ENCODE measurements at regions not wholly inside any gene's neighbourhood (a gene's known extent, or its start where the extent isn't known, plus 50 kb on each side); places are given as distances from the start of the nearest gene placed in this dataset.
A peak's percentile ranks its signal among the peaks of the same experiment; 100 is the strongest.

DNA sequence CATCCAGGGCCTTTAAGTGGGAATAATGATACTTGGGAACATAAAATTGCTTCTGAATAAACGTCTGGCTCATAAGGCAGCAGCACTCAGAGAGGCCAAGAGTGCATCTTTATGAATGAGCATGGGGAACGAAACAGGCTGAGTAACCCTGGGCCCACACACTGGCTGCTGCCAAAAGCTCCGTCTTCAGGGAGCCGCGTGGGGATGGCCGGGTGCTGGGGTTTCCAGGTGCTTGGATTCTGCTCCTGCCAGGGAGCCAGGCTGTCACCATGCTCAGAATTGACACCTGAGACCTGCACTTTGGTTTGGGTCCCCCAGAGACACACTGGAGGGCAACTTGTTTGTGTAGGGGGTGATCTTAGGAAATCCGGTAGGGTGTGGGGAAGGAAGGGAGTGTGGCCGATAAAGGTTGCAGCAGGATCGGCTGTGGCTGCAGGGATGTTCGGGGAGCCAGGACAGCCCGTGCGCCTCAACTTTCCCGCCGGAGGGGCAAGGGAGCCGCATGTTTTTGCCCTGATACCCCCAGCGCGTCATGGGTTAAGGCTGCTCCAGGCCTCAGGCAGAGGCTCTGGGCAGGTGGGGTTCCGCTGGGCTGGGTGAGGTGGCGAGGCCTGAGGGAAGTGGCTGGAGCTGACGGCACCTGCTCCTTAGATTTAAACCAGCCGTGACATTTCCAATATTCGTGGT is 101.8 kb downstream of the YTHDF1 start:
- H3K27me3 ChIP-seq (ENCODE audit: low read length) = peaks cover 25% of the 10 kb centered on the region
- H3K4me2 ChIP-seq (ENCODE audit: low read length) = peak overlapping the region; percentile 63
- CTCF ChIA-PET = no interaction called here
- H3F3A ChIP-seq (ENCODE audit: low read length, unreplicated experiment) = no peaks in the 10 kb centered on the region
- POLR2A ChIA-PET (ENCODE audit: unreplicated experiment) = no interaction called here
- 0 out of 2 replicates have a peak, but pooled peaks cover 5% of the 10 kb centered on the region for H3K9me3 ChIP-seq (ENCODE audit: low read length)
- H3K36me3 ChIP-seq (ENCODE audit: low read depth, low read length) = no peaks in the 10 kb centered on the region
- no peaks in the 10 kb centered on the region for H3K9me2 ChIP-seq (replicated peaks; ENCODE audit: low read length)
- H3K9ac ChIP-seq (ENCODE audit: low read length) = no peak overlapping the region
- no peak for TF ChIP-seq EZH2phosphoT487 (IDR thresholded peaks at IDR 0.05; ENCODE audit: borderline replicate concordance, low read length)
- no peak for TF ChIP-seq EZH2 (IDR thresholded peaks at IDR 0.05; ENCODE audit: low read length, unreplicated experiment)
- TF ChIP-seq, protein P1, sequence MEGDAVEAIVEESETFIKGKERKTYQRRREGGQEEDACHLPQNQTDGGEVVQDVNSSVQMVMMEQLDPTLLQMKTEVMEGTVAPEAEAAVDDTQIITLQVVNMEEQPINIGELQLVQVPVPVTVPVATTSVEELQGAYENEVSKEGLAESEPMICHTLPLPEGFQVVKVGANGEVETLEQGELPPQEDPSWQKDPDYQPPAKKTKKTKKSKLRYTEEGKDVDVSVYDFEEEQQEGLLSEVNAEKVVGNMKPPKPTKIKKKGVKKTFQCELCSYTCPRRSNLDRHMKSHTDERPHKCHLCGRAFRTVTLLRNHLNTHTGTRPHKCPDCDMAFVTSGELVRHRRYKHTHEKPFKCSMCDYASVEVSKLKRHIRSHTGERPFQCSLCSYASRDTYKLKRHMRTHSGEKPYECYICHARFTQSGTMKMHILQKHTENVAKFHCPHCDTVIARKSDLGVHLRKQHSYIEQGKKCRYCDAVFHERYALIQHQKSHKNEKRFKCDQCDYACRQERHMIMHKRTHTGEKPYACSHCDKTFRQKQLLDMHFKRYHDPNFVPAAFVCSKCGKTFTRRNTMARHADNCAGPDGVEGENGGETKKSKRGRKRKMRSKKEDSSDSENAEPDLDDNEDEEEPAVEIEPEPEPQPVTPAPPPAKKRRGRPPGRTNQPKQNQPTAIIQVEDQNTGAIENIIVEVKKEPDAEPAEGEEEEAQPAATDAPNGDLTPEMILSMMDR (conservative IDR thresholded peaks at IDR 0.05; ENCODE audit: low read depth, low read length) = no peak
- H3K79me2 ChIP-seq (ENCODE audit: low read length) = no peaks in the 10 kb centered on the region
- H3K4me1 ChIP-seq (ENCODE audit: insufficient read depth, low read length) = peaks cover 14% of the 10 kb centered on the region
- no TSS peak for BruUV-seq (replicated peaks)
- peak overlapping the region; percentile 43 for H3K27ac ChIP-seq (ENCODE audit: low read length)
- DNase-seq = no peak
- peaks cover 4% of the 10 kb centered on the region; the same call in 1 of the 2 replicates for H4K20me1 ChIP-seq (ENCODE audit: low read length)
- no peak; the same call in 1 of the 2 replicates for ATAC-seq
- no peak overlapping the region for H3K4me3 ChIP-seq (ENCODE audit: low read length)
- intact Hi-C loops (cut with micrococcal nuclease) = no loop called here
- H2AFZ ChIP-seq (ENCODE audit: low read length) = no peak overlapping the region

DNA sequence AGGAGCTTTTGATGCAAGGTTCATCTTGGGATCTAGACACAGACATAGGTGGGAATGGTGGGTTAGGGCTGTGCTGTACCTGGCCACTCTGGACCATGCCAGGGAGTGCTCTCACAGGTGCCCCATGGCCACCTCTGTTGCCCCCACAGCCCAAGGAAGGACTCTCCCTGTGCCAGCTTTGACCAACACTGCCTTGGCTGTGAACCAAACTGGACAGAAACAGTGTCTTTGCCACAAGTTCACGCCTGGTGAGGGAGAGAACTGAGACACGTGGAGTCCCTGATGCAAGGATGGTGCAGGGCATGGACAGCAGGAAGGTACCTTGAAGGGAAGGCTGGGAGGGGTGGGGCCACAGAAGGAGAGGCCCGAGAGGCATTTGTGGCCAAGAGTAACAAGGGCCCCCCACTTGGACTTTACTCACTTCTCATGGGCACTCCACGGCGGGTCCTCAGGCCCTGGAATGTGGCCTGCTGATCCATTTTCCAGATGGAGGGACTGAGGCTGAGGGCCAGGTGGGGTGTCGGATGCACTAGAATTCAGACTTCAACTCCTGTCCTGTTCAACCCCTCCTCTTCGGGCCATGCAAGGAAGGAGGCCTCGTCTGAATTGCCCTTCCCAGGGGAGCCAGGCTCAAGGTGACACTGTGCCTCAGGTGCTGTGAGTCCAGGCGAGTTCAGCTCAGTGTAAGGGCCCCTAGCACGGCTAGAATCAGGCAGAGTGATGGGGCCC is 103.3 kb downstream of the YTHDF1 start:
- ChIA-PET POLR2A (ENCODE audit: unreplicated experiment) (no interaction called here), CTCF (no interaction called here)
- Histone ChIP-seq H3K4me1 (ENCODE audit: insufficient read depth, low read length) (peaks cover 14% of the 10 kb centered on the region), H4K20me1 (ENCODE audit: low read length) (peaks cover 4% of the 10 kb centered on the region; the same call in 1 of the 2 replicates), H3F3A (ENCODE audit: low read length, unreplicated experiment) (no peaks in the 10 kb centered on the region), H3K9me3 (ENCODE audit: low read length) (0 out of 2 replicates have a peak, but pooled peaks cover 5% of the 10 kb centered on the region), H3K27ac (ENCODE audit: low read length) (no peak overlapping the region), H3K79me2 (ENCODE audit: low read length) (no peaks in the 10 kb centered on the region), H3K4me3 (ENCODE audit: low read length) (no peak overlapping the region), H3K36me3 (ENCODE audit: low read depth, low read length) (no peaks in the 10 kb centered on the region), H2AFZ (ENCODE audit: low read length) (no peak overlapping the region), H3K4me2 (ENCODE audit: low read length) (no peak overlapping the region), H3K9ac (ENCODE audit: low read length) (no peak overlapping the region), H3K9me2 (replicated peaks; ENCODE audit: low read length) (no peaks in the 10 kb centered on the region), H3K27me3 (ENCODE audit: low read length) (peaks cover 29% of the 10 kb centered on the region)
- intact Hi-C loops (cut with micrococcal nuclease) = no loop called here
- BruUV-seq (replicated peaks) = no TSS peak
- TF ChIP-seq EZH2 (IDR thresholded peaks at IDR 0.05; ENCODE audit: low read length, unreplicated experiment) (no peak), EZH2phosphoT487 (IDR thresholded peaks at IDR 0.05; ENCODE audit: borderline replicate concordance, low read length) (no peak)
- TF ChIP-seq, protein P1 (conservative IDR thresholded peaks at IDR 0.05; ENCODE audit: low read depth, low read length) = no peak
- ATAC-seq (no peak), DNase-seq (no peak)

DNA sequence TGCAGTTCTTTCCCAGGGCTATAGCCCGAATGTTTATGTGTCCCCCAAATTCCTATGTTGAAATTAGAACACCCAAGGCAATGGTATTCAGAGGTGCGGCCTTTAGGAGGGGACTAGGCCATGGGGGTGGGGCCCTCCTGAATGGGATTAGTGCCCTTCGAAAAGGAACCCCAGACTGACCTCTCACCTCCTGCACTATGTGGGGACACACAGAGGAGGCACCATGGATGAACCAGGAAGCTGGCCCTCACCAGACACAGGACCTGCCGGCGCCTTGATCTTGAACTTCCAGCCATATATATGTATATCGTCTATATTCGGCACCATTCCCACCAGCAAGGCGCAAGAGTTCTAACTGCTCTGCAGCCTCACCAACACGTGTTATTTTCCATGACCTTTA is 101.5 kb upstream of the BHLHE23 start:
- Histone ChIP-seq H3K4me3 (ENCODE audit: low read length) (no peak overlapping the region), H3K79me2 (ENCODE audit: low read length) (no peaks in the 10 kb centered on the region), H3K4me1 (ENCODE audit: insufficient read depth, low read length) (peaks cover 5% of the 10 kb centered on the region; the same call in 1 of the 2 replicates), H4K20me1 (ENCODE audit: low read length) (no peaks in the 10 kb centered on the region), H3F3A (ENCODE audit: low read length, unreplicated experiment) (no peaks in the 10 kb centered on the region), H2AFZ (ENCODE audit: low read length) (no peak overlapping the region), H3K27me3 (ENCODE audit: low read length) (peaks cover 12% of the 10 kb centered on the region; the same call in 1 of the 2 replicates), H3K9me3 (ENCODE audit: low read length) (0 out of 2 replicates have a peak, but pooled peaks cover 5% of the 10 kb centered on the region), H3K27ac (ENCODE audit: low read length) (no peak overlapping the region), H3K4me2 (ENCODE audit: low read length) (no peak overlapping the region), H3K9ac (ENCODE audit: low read length) (no peak overlapping the region), H3K36me3 (ENCODE audit: low read depth, low read length) (no peaks in the 10 kb centered on the region), H3K9me2 (replicated peaks; ENCODE audit: low read length) (no peaks in the 10 kb centered on the region)
- intact Hi-C loops (cut with micrococcal nuclease) = no loop called here
- CTCF ChIA-PET = no interaction called here
- POLR2A ChIA-PET (ENCODE audit: unreplicated experiment) = no interaction called here
- TF ChIP-seq EZH2 (IDR thresholded peaks at IDR 0.05; ENCODE audit: low read length, unreplicated experiment) = no peak
- TF ChIP-seq EZH2phosphoT487 (IDR thresholded peaks at IDR 0.05; ENCODE audit: borderline replicate concordance, low read length) = no peak
- DNase-seq (no peak), ATAC-seq (no peak)
- no TSS peak for BruUV-seq (replicated peaks)

Measured in PC-3 (cell line).